Upper lobe of right lung (tissue), 1 donor: ENCODE measurements at regions not wholly inside any gene's neighbourhood (a gene's known extent, or its start where the extent isn't known, plus 50 kb on each side); places are given as distances from the start of the nearest gene placed in this dataset.

Experiments used
- ATAC-seq: fragments of 200-7000 bp; cut with Tn5 transposase; one replicate; pipeline ENCODE4 v1.9.1; 2020; ENCODE audit warnings: mild to moderate bottlenecking, moderate library complexity
- DNase-seq: peaks from one replicate; pipeline ENCODE4 v3.0.0-alpha.2; 2020
- H3K27ac ChIP-seq: fragments of 200-600 bp; one replicate; pipeline ENCODE4 v1.8.0; 2022
- H3K27me3 ChIP-seq: fragments of 200-600 bp; one replicate; pipeline ENCODE4 v1.8.0; 2022; ENCODE audit warnings: mild to moderate bottlenecking
- H3K36me3 ChIP-seq: fragments of 200-600 bp; one replicate; pipeline ENCODE4 v1.8.0; 2022
- H3K4me1 ChIP-seq: fragments of 200-600 bp; one replicate; pipeline ENCODE4 v1.8.0; 2022
- H3K4me3 ChIP-seq: fragments of 200-600 bp; one replicate; pipeline ENCODE4 v1.8.0; 2022; ENCODE audit warnings: mild to moderate bottlenecking
- H3K9me3 ChIP-seq: fragments of 200-600 bp; one replicate; pipeline ENCODE4 v1.8.0; 2022
- intact Hi-C: fragments of 100-400 bp; cut with DNase I; formaldehyde crosslinking; loops from one replicate; pipeline ENCODE4 v1.11.0; 2022
- TF ChIP-seq, protein P1 (sequence below): fragments of 200-600 bp; IDR thresholded peaks from one replicate; pipeline ENCODE4 v1.8.0; 2022; ENCODE audit warnings: antibody characterized with exemption
- donor health status: DM: no; HTN: yes; CAD: no; lungs with severe emphysema.

DNA sequence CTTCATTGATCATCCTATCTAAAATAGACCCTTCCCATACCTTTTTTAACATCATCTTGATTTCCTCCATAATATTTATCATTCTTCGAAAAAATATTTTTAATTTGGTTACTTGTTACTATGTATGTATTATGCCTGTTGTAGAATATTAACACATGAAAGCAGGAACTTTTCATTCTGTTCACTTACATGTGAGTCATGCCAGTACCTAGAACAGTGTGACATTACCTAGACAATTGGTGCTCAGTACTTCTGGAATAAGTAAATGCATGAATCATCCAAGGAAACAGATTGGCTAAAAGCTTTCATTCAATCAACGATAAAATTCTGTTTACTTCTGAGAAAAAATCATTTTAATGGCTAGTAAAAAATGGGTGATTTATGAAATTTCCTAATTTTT, 76.4 kb downstream of the CXXC4 start:
- intact Hi-C loops: no loop called here
- Histone ChIP-seq H3K27ac (no peak overlapping the region), H3K9me3 (no peaks in the 10 kb centered on the region), H3K4me3 (no peak overlapping the region), H3K27me3 (no peaks in the 10 kb centered on the region), H3K4me1 (no peaks in the 10 kb centered on the region), H3K36me3 (no peaks in the 10 kb centered on the region)
- TF ChIP-seq, protein P1, sequence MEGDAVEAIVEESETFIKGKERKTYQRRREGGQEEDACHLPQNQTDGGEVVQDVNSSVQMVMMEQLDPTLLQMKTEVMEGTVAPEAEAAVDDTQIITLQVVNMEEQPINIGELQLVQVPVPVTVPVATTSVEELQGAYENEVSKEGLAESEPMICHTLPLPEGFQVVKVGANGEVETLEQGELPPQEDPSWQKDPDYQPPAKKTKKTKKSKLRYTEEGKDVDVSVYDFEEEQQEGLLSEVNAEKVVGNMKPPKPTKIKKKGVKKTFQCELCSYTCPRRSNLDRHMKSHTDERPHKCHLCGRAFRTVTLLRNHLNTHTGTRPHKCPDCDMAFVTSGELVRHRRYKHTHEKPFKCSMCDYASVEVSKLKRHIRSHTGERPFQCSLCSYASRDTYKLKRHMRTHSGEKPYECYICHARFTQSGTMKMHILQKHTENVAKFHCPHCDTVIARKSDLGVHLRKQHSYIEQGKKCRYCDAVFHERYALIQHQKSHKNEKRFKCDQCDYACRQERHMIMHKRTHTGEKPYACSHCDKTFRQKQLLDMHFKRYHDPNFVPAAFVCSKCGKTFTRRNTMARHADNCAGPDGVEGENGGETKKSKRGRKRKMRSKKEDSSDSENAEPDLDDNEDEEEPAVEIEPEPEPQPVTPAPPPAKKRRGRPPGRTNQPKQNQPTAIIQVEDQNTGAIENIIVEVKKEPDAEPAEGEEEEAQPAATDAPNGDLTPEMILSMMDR: no peak
- no peak for ATAC-seq
- DNase-seq: no peak

DNA sequence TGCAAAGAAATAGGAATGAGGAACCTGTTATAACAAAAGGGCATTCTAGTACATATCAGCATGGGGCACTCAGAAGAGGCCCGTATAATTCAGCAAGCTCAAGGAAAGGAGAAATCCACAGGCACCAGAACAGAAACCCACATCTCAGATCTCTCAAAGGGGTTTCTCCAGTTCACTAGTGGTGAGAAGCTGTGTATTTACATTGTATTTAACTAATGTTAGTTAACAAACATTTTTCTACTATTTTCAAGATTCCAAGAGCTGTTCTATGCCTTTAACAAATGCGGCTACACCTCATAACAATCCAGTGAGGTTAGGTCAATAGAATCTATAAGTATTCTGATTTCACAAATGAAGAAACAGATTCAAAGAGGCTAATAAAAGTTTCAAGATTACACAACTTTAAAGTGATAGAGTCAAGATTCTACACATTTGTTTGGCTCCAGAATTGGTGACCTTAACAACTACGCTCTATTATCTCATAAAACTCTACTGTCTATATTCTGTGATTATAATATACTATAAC, 77.3 kb downstream of the CXXC4 start:
- Histone ChIP-seq H3K9me3 (no peaks in the 10 kb centered on the region), H3K4me3 (no peak overlapping the region), H3K36me3 (no peaks in the 10 kb centered on the region), H3K27ac (no peak overlapping the region), H3K27me3 (no peaks in the 10 kb centered on the region), H3K4me1 (no peaks in the 10 kb centered on the region)
- intact Hi-C loops: no loop called here
- ATAC-seq (no peak), DNase-seq (no peak)
- TF ChIP-seq, protein P1: no peak

DNA sequence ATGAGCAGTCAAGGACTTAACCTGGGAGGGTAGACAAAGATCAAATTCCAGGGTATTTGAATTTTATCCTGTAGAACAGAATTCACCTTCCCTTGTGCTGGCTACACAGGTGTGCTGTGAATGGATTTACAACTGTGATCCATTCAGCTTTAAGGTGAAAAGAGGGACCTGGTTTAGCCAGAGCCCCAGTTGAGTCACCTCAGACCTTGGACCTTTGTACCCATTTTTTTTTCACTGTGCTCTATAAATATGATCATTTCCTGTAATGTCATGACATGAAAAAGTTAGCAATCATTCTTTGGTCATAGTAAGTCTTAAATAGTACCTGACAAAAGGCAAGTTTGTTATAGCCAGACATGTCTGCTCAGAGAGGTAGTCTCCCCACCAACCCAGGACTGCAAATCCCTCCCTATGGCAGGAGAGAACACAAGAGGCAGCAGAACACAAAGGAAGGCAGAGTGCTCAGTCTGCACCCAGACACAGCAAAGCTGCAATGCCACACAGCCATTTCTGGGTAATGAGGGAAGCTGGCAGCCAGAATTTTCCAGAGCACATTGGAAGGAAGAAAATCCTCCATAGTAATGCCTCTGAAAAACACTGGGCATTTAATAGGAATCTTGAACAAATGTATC, 77.9 kb downstream of the CXXC4 start:
- TF ChIP-seq, protein P1: no peak
- H3K4me1 ChIP-seq: no peaks in the 10 kb centered on the region
- H3K36me3 ChIP-seq: no peaks in the 10 kb centered on the region
- H3K27me3 ChIP-seq: no peaks in the 10 kb centered on the region
- intact Hi-C loops: no loop called here
- ATAC-seq (no peak), DNase-seq (no peak)
- no peak overlapping the region for H3K27ac ChIP-seq
- no peak overlapping the region for H3K4me3 ChIP-seq
- H3K9me3 ChIP-seq: no peaks in the 10 kb centered on the region

DNA sequence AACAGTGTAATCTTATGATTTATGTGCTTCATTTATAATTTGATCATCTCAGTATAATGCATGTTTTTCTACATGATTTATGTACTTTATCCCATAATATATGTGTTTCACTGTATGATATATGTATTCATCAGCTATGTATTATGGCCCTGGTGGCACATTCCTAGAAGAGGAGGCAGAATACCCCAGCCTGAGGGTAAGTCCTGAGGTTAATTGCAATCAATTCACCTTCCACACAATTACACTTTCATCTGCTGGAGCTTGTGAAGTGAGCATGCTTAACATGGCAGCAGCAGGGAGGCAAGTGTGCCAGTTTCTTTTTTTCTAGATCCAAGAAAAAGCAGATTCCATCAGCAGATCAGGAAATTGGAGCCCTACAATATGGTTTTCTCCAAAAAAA, 81.2 kb downstream of the CXXC4 start:
- DNase-seq (no peak), ATAC-seq (no peak)
- Histone ChIP-seq H3K4me3 (no peak overlapping the region), H3K9me3 (no peaks in the 10 kb centered on the region), H3K27me3 (no peaks in the 10 kb centered on the region), H3K4me1 (no peaks in the 10 kb centered on the region), H3K27ac (no peak overlapping the region), H3K36me3 (no peaks in the 10 kb centered on the region)
- intact Hi-C loops: no loop called here
- TF ChIP-seq, protein P1: no peak

DNA sequence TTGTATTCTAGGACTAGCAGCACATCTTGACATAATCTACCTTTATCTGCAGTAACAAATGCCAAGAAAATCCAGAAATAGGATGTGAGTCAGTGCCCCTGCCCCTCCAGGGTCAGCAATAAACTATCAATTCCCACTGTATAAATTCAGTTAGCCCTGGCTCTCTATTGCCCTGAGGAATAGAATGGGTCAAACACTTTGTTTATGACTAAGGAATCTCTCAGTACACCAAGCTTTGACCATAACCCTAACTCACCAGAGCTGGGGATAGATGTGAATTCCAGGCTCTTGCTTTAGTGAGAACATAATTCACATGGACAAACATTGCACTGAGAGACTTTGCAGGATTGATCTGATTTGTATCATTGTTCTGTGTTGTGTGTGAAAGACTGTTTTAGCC, 82.3 kb downstream of the CXXC4 start:
- no peak overlapping the region for H3K4me3 ChIP-seq
- no peaks in the 10 kb centered on the region for H3K36me3 ChIP-seq
- no peaks in the 10 kb centered on the region for H3K4me1 ChIP-seq
- TF ChIP-seq, protein P1: no peak
- no peak for ATAC-seq
- H3K27me3 ChIP-seq: no peaks in the 10 kb centered on the region
- DNase-seq: no peak
- H3K9me3 ChIP-seq: no peaks in the 10 kb centered on the region
- H3K27ac ChIP-seq: no peak overlapping the region
- intact Hi-C loops: no loop called here

- H3K27ac ChIP-seq: no peak overlapping the region
- no peak for DNase-seq
- no peaks in the 10 kb centered on the region for H3K9me3 ChIP-seq
- no peaks in the 10 kb centered on the region for H3K36me3 ChIP-seq
- TF ChIP-seq, protein P1: no peak
- intact Hi-C loops: no loop called here
- H3K27me3 ChIP-seq: no peaks in the 10 kb centered on the region
- H3K4me3 ChIP-seq: no peak overlapping the region
- no peaks in the 10 kb centered on the region for H3K4me1 ChIP-seq
- ATAC-seq: no peak
Observed at GRCh38 chr4:104411502-104411901, 83.2 kb downstream of the CXXC4 start.
